Parathyroid adenoma (tissue), 2 donors: ENCODE measurements at regions not wholly inside any gene's neighbourhood (a gene's known extent, or its start where the extent isn't known, plus 50 kb on each side); places are given as distances from the start of the nearest gene placed in this dataset.

ENCODE experiments used
- H2AFZ ChIP-seq: fragments of 300-600 bp; sonication (generic); one replicate; pipeline ENCODE4 v1.7.0; 2017; ENCODE audit warnings: antibody characterized with exemption, mild to moderate bottlenecking
- H3K27ac ChIP-seq: fragments of 300-600 bp; sonication (generic); one replicate; pipeline ENCODE4 v1.7.0; 2017
- H3K27me3 ChIP-seq: fragments of 300-600 bp; sonication (generic); one replicate; pipeline ENCODE4 v1.7.0; 2017; ENCODE audit warnings: low read length; ENCODE audit not compliant: control insufficient read depth, insufficient read depth
- H3K36me3 ChIP-seq: fragments of 300-600 bp; sonication (generic); one replicate; pipeline ENCODE4 v1.7.0; 2017; ENCODE audit warnings: low read length; ENCODE audit not compliant: control insufficient read depth, insufficient read depth
- H3K4me1 ChIP-seq: fragments of 300-600 bp; sonication (generic); one replicate; pipeline ENCODE4 v1.7.0; 2017; ENCODE audit warnings: control low read depth
- H3K4me2 ChIP-seq: fragments of 300-600 bp; sonication (generic); one replicate; pipeline ENCODE4 v1.7.0; 2017; ENCODE audit warnings: low read length
- H3K4me3 ChIP-seq: fragments of 300-600 bp; sonication (generic); one replicate; pipeline ENCODE4 v1.7.0; 2017; ENCODE audit warnings: low read depth, low read length
- H3K79me2 ChIP-seq: fragments of 300-600 bp; sonication (generic); one replicate; pipeline ENCODE4 v1.7.0; 2017; ENCODE audit warnings: control low read depth
- H3K9ac ChIP-seq: fragments of 300-600 bp; sonication (generic); one replicate; pipeline ENCODE4 v1.7.0; 2017; ENCODE audit warnings: mild to moderate bottlenecking
- H3K9me3 ChIP-seq: fragments of 300-600 bp; sonication (generic); one replicate; pipeline ENCODE4 v1.7.0; 2017; ENCODE audit warnings: low read length; ENCODE audit not compliant: control insufficient read depth
- CTCF ChIP-seq: fragments of 300-600 bp; sonication (generic); IDR thresholded peaks from one replicate; pipeline ENCODE4 v1.7.0; 2017; ENCODE audit warnings: antibody characterized with exemption, mild to moderate bottlenecking
- donor health status: primary hyperparathyroidism.

- no peak overlapping the region for H3K27ac ChIP-seq
Measured at GRCh38 chr10:111338035-111338434, 261.2 kb downstream of the ADRA2A start.

GRCh38 chr10:111338805-111339204 is 262.0 kb downstream of the ADRA2A start:
- Histone ChIP-seq H3K9ac (no peak overlapping the region), H3K27ac (no peak overlapping the region), H3K4me2 (no peak overlapping the region), H3K27me3 (no peaks in the 10 kb centered on the region), H3K4me1 (no peaks in the 10 kb centered on the region), H3K9me3 (no peaks in the 10 kb centered on the region), H3K36me3 (no peaks in the 10 kb centered on the region), H3K79me2 (no peaks in the 10 kb centered on the region), H2AFZ (no peak overlapping the region), H3K4me3 (no peak overlapping the region)
- no peak for TF ChIP-seq CTCF

More at GRCh38 chr10:111338035-111338434, 261.2 kb downstream of the ADRA2A start:
- Histone ChIP-seq H3K9ac (no peak overlapping the region), H3K36me3 (no peaks in the 10 kb centered on the region), H3K4me1 (no peaks in the 10 kb centered on the region), H3K4me2 (no peak overlapping the region), H3K4me3 (no peak overlapping the region), H3K9me3 (no peaks in the 10 kb centered on the region), H2AFZ (no peak overlapping the region), H3K79me2 (no peaks in the 10 kb centered on the region), H3K27me3 (no peaks in the 10 kb centered on the region)
- TF ChIP-seq CTCF: no peak

GRCh38 chr10:111344804-111345203 is 268.0 kb downstream of the ADRA2A start:
- TF ChIP-seq CTCF: no peak

GRCh38 chr10:111347386-111348013 is 270.7 kb downstream of the ADRA2A start:
- H3K9ac ChIP-seq: no peak overlapping the region
- H3K27ac ChIP-seq: no peak overlapping the region
- H2AFZ ChIP-seq: no peak overlapping the region
- H3K9me3 ChIP-seq: no peaks in the 10 kb centered on the region
- H3K27me3 ChIP-seq: no peaks in the 10 kb centered on the region
- no peak overlapping the region for H3K4me3 ChIP-seq
- TF ChIP-seq CTCF: no peak
- H3K36me3 ChIP-seq: no peaks in the 10 kb centered on the region
- H3K4me1 ChIP-seq: no peaks in the 10 kb centered on the region
- H3K79me2 ChIP-seq: no peaks in the 10 kb centered on the region
- H3K4me2 ChIP-seq: no peak overlapping the region

More at GRCh38 chr10:111344804-111345203, 268.0 kb downstream of the ADRA2A start:
- no peaks in the 10 kb centered on the region for H3K36me3 ChIP-seq
- no peaks in the 10 kb centered on the region for H3K27me3 ChIP-seq
- no peak overlapping the region for H3K4me3 ChIP-seq
- H3K9me3 ChIP-seq: no peaks in the 10 kb centered on the region
- H3K9ac ChIP-seq: no peak overlapping the region
- no peaks in the 10 kb centered on the region for H3K4me1 ChIP-seq
- H3K4me2 ChIP-seq: no peak overlapping the region
- no peak overlapping the region for H3K27ac ChIP-seq
- no peak overlapping the region for H2AFZ ChIP-seq
- no peaks in the 10 kb centered on the region for H3K79me2 ChIP-seq

GRCh38 chr10:111348076-111348475 is 271.2 kb downstream of the ADRA2A start:
- TF ChIP-seq CTCF: no peak
- no peak overlapping the region for H2AFZ ChIP-seq
- no peaks in the 10 kb centered on the region for H3K4me1 ChIP-seq

More at GRCh38 chr10:111348076-111348475, 271.2 kb downstream of the ADRA2A start:
- Histone ChIP-seq H3K27ac (no peak overlapping the region), H3K4me2 (no peak overlapping the region), H3K79me2 (no peaks in the 10 kb centered on the region), H3K9ac (no peak overlapping the region), H3K36me3 (no peaks in the 10 kb centered on the region), H3K4me3 (no peak overlapping the region), H3K27me3 (no peaks in the 10 kb centered on the region), H3K9me3 (no peaks in the 10 kb centered on the region)
